ENCODE measurements at regions not wholly inside any gene's neighbourhood (a gene's known extent, or its start where the extent isn't known, plus 50 kb on each side); places are given as distances from the start of the nearest gene placed in this dataset.

- TF ChIP-seq TAF1 (IDR thresholded peaks at IDR 0.05; ENCODE audit: low read depth, low read length), result no peak
- TF ChIP-seq POLR2A (IDR thresholded peaks at IDR 0.05; ENCODE audit: low read depth, low read length), result no peak
- TF ChIP-seq POLR2AphosphoS5 (IDR thresholded peaks at IDR 0.05; ENCODE audit: low read depth, low read length), result no peak
- no peak for TF ChIP-seq PAX5 (IDR thresholded peaks at IDR 0.05; ENCODE audit: insufficient read depth, low read length, severe bottlenecking)
- no peak for TF ChIP-seq SPI1 (IDR thresholded peaks at IDR 0.05; ENCODE audit: low read depth, low read length)
These were observed 151.8 kb upstream of the COL5A1 start for GRCh38 chr9:134489621-134490408.

All from GM12891 (cell line).